Neural cell (in vitro differentiated cells): ENCODE measurements at regions not wholly inside any gene's neighbourhood (a gene's known extent, or its start where the extent isn't known, plus 50 kb on each side); places are given as distances from the start of the nearest gene placed in this dataset.

Experiments used
- H2AFZ ChIP-seq: fragments of 200-600, 300-800 bp; sonication (generic), shearing (Covaris generic); 2 replicates; pipeline ENCODE4 v1.6.0; 2014; ENCODE audit warnings: low read depth, mild to moderate bottlenecking, antibody characterized with exemption, low read length, moderate library complexity
- H3F3A ChIP-seq: fragments of 200-600 bp; shearing (Covaris generic); 2 replicates; pipeline ENCODE4 v1.6.1; 2016; ENCODE audit warnings: mild to moderate bottlenecking, moderate library complexity, mixed read lengths, antibody characterized with exemption, low read length; ENCODE audit not compliant: insufficient read depth, poor library complexity, severe bottlenecking
- H3K27ac ChIP-seq: fragments of 200-600, 300-800 bp; sonication (generic), shearing (Covaris generic); 2 replicates; pipeline ENCODE4 v1.5.1; 2014; ENCODE audit warnings: mild to moderate bottlenecking, low read length, moderate library complexity
- H3K27me3 ChIP-seq: fragments of 300-800, 200-600 bp; sonication (generic), shearing (Covaris generic); 2 replicates; pipeline ENCODE4 v1.6.0; 2014; ENCODE audit warnings: mild to moderate bottlenecking, low read depth, low read length, moderate library complexity; ENCODE audit not compliant: insufficient read depth
- H3K36me3 ChIP-seq: fragments of 300-800, 200-600 bp; sonication (generic), shearing (Covaris generic); 2 replicates; pipeline ENCODE4 v1.5.1; 2014; ENCODE audit warnings: mild to moderate bottlenecking, antibody characterized with exemption, low read length, moderate library complexity; ENCODE audit not compliant: insufficient read depth
- H3K4me2 ChIP-seq: fragments of 300-800, 200-600 bp; sonication (generic), shearing (Covaris generic); 2 replicates; pipeline ENCODE4 v1.6.0; 2014; ENCODE audit warnings: mild to moderate bottlenecking, low read length
- H3K4me3 ChIP-seq: fragments of 300-800, 200-600 bp; sonication (generic), shearing (Covaris generic); 2 replicates; pipeline ENCODE4 v1.5.1; 2014; ENCODE audit warnings: mild to moderate bottlenecking, low read length, moderate library complexity
- H3K79me2 ChIP-seq: fragments of 200-600 bp; shearing (Covaris generic); replicated peaks from 2 replicates; pipeline ENCODE4 v1.6.0; 2014; ENCODE audit warnings: mild to moderate bottlenecking, low read length, moderate library complexity; ENCODE audit not compliant: insufficient read depth
- H3K9ac ChIP-seq: fragments of 300-800, 200-600 bp; sonication (generic), shearing (Covaris generic); 2 replicates; pipeline ENCODE4 v1.6.1; 2016; ENCODE audit warnings: mild to moderate bottlenecking, low read length, mixed read lengths
- H3K9me2 ChIP-seq: fragments of 200-600 bp; shearing (Covaris generic); 2 replicates; pipeline ENCODE4 v1.6.1; 2016; ENCODE audit warnings: mild to moderate bottlenecking, low read length, mixed read lengths; ENCODE audit not compliant: insufficient read depth
- H3K9me3 ChIP-seq: fragments of 200-600, 300-800 bp; sonication (generic), shearing (Covaris generic); 2 replicates; pipeline ENCODE4 v1.6.1; 2016; ENCODE audit warnings: mild to moderate bottlenecking, mixed run types, low read length, moderate library complexity, mixed read lengths
- H4K20me1 ChIP-seq: fragments of 200-600 bp; shearing (Covaris generic); 2 replicates; pipeline ENCODE4 v1.6.1; 2016; ENCODE audit warnings: mild to moderate bottlenecking, mixed run types; ENCODE audit not compliant: insufficient read depth
- EP300 ChIP-seq: fragments of 450-650 bp; conservative IDR thresholded peaks from 2 replicates; pipeline ENCODE4 v1.6.1; 2014; ENCODE audit warnings: antibody characterized with exemption, mild to moderate bottlenecking, moderate library complexity; ENCODE audit not compliant: poor library complexity, severe bottlenecking
- EZH2 ChIP-seq: fragments of 200-600, 300-800 bp; shearing (Covaris generic), sonication (generic); IDR thresholded peaks from 2 replicates; pipeline ENCODE4 v1.6.1; 2014; ENCODE audit warnings: antibody characterized with exemption, low read length, borderline replicate concordance, mild to moderate bottlenecking; ENCODE audit not compliant: insufficient read depth, poor library complexity, severe bottlenecking
- MXI1 ChIP-seq: fragments of 450-650 bp; conservative IDR thresholded peaks from 2 replicates; pipeline ENCODE4 v1.6.1; 2014; ENCODE audit warnings: antibody characterized with exemption, mild to moderate bottlenecking; ENCODE audit not compliant: poor library complexity, severe bottlenecking
- POLR2AphosphoS5 ChIP-seq: IDR thresholded peaks from 2 replicates; pipeline ENCODE4 v1.6.1; 2012
- RAD21 ChIP-seq: fragments of 450-650 bp; conservative IDR thresholded peaks from 2 replicates; pipeline ENCODE4 v1.6.1; 2014; ENCODE audit warnings: antibody characterized with exemption, mild to moderate bottlenecking, moderate library complexity
- SMC3 ChIP-seq: fragments of 450-650 bp; conservative IDR thresholded peaks from 2 replicates; pipeline ENCODE4 v1.6.1; 2014; ENCODE audit warnings: antibody characterized with exemption, mild to moderate bottlenecking, moderate library complexity; ENCODE audit not compliant: poor library complexity
- TAF1 ChIP-seq: IDR thresholded peaks from 2 replicates; pipeline ENCODE4 v1.6.1; 2012; ENCODE audit warnings: low read depth
- TF ChIP-seq, protein P1 (sequence below): fragments of 450-650 bp; IDR thresholded peaks from 2 replicates; pipeline ENCODE4 v1.5.1; 2014; ENCODE audit warnings: antibody characterized with exemption, mild to moderate bottlenecking, moderate library complexity; ENCODE audit not compliant: poor library complexity, severe bottlenecking
- TF ChIP-seq, protein P2 (sequence below): IDR thresholded peaks from 2 replicates; pipeline ENCODE4 v1.6.1; 2012; ENCODE audit warnings: borderline replicate concordance

DNA sequence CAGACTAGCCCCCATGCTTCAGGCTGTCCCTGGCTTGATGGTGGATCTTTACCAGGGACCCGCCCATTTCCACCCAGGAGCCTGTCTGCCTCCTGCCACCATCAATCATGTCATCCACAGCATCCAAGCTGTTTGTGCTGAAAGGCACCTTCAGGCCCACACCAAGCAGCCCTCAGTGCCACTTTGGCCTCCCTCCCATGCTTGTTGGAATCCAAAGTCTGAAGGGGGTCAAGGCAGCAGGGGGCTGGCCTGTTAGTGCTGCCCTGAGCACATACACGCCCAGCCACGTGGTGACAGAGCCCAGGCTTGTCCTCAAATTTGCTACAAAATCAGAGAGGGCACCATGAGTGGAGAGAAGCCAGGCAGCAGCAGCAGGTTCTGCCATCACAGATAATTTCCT lies 1146.8 kb downstream of the FSCB start:
- Histone ChIP-seq H3F3A (no peaks in the 10 kb centered on the region), H3K27ac (no peak overlapping the region), H3K79me2 (no peaks in the 10 kb centered on the region), H3K9me3 (no peaks in the 10 kb centered on the region), H3K36me3 (no peaks in the 10 kb centered on the region), H4K20me1 (no peaks in the 10 kb centered on the region), H2AFZ (no peak overlapping the region), H3K4me3 (no peak overlapping the region), H3K4me2 (no peak overlapping the region), H3K9me2 (no peaks in the 10 kb centered on the region), H3K27me3 (no peaks in the 10 kb centered on the region), H3K9ac (no peak overlapping the region)
- TF ChIP-seq TAF1 (no peak), POLR2AphosphoS5 (no peak)

DNA sequence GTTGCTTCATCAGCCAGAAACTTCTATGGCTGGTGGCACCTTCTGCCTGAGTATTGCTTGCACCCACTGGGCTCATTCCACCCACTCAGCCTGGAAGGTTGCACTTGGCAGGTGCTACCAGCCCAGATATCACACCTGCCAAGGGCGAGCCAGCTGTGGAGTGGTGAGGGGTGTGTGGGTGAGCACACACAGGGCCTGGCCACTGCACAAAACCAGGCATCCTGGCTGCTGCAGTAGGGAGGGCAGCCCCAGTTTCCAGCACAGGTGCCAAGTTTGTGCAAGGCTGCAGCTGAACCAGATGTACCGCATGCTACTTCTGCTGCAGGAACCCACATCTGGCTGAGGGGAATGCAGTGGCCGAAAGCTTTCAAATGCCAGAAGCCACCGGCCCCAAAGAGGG lies 1147.8 kb downstream of the FSCB start:
- no peak overlapping the region for H2AFZ ChIP-seq
- no peaks in the 10 kb centered on the region for H3K9me2 ChIP-seq
- no peak for TF ChIP-seq EZH2
- TF ChIP-seq, protein P1, sequence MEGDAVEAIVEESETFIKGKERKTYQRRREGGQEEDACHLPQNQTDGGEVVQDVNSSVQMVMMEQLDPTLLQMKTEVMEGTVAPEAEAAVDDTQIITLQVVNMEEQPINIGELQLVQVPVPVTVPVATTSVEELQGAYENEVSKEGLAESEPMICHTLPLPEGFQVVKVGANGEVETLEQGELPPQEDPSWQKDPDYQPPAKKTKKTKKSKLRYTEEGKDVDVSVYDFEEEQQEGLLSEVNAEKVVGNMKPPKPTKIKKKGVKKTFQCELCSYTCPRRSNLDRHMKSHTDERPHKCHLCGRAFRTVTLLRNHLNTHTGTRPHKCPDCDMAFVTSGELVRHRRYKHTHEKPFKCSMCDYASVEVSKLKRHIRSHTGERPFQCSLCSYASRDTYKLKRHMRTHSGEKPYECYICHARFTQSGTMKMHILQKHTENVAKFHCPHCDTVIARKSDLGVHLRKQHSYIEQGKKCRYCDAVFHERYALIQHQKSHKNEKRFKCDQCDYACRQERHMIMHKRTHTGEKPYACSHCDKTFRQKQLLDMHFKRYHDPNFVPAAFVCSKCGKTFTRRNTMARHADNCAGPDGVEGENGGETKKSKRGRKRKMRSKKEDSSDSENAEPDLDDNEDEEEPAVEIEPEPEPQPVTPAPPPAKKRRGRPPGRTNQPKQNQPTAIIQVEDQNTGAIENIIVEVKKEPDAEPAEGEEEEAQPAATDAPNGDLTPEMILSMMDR = no peak
- TF ChIP-seq MXI1 = no peak
- TF ChIP-seq EP300 = no peak
- no peak for TF ChIP-seq TAF1
- TF ChIP-seq POLR2AphosphoS5 = no peak
- no peak for TF ChIP-seq RAD21
- no peak for TF ChIP-seq SMC3
- TF ChIP-seq, protein P2, sequence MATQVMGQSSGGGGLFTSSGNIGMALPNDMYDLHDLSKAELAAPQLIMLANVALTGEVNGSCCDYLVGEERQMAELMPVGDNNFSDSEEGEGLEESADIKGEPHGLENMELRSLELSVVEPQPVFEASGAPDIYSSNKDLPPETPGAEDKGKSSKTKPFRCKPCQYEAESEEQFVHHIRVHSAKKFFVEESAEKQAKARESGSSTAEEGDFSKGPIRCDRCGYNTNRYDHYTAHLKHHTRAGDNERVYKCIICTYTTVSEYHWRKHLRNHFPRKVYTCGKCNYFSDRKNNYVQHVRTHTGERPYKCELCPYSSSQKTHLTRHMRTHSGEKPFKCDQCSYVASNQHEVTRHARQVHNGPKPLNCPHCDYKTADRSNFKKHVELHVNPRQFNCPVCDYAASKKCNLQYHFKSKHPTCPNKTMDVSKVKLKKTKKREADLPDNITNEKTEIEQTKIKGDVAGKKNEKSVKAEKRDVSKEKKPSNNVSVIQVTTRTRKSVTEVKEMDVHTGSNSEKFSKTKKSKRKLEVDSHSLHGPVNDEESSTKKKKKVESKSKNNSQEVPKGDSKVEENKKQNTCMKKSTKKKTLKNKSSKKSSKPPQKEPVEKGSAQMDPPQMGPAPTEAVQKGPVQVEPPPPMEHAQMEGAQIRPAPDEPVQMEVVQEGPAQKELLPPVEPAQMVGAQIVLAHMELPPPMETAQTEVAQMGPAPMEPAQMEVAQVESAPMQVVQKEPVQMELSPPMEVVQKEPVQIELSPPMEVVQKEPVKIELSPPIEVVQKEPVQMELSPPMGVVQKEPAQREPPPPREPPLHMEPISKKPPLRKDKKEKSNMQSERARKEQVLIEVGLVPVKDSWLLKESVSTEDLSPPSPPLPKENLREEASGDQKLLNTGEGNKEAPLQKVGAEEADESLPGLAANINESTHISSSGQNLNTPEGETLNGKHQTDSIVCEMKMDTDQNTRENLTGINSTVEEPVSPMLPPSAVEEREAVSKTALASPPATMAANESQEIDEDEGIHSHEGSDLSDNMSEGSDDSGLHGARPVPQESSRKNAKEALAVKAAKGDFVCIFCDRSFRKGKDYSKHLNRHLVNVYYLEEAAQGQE = no peak
- H3K27me3 ChIP-seq = no peaks in the 10 kb centered on the region
- H4K20me1 ChIP-seq = no peaks in the 10 kb centered on the region
- no peaks in the 10 kb centered on the region for H3K79me2 ChIP-seq
- H3K27ac ChIP-seq = no peak overlapping the region
- H3K9ac ChIP-seq = no peak overlapping the region
- no peak overlapping the region for H3K4me3 ChIP-seq
- H3K9me3 ChIP-seq = no peaks in the 10 kb centered on the region
- no peaks in the 10 kb centered on the region for H3K36me3 ChIP-seq
- H3K4me2 ChIP-seq = no peak overlapping the region
- no peaks in the 10 kb centered on the region for H3F3A ChIP-seq

DNA sequence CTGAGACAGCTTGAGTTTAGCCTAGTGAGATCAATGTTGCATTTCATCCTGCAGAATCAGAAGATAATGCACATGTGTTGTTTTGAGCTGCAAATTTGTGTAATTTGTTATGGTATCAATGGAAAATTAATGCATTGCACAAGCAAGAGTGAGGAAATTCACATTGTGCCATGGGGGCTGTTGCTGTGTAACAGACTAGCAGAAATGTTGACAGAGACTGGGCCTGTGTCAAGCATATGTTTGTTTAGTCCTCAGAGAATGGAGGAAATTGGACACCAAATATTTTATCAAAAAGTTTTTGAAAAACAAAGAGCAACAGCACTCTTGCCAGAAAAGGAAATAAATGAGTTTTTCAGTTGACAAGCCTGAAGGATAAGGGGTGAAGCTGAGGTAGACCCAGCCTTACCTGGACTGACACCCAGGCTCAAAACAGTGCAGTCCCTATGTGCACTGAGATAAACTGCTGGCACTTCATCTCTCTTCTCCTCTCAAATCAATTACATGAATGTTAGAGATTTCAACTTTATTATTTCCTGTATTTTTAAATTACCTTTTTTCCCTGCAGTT lies 1150.0 kb downstream of the FSCB start:
- Histone ChIP-seq H2AFZ (no peak overlapping the region), H3K4me2 (no peak overlapping the region)
- TF ChIP-seq MXI1 = no peak
- TF ChIP-seq, protein P2 = no peak
- no peak for TF ChIP-seq EP300
- TF ChIP-seq TAF1 = no peak
- TF ChIP-seq POLR2AphosphoS5 = no peak
- no peak for TF ChIP-seq RAD21
- TF ChIP-seq, protein P1 = no peak
- no peak for TF ChIP-seq SMC3

More for the DNA sequence above, 1150.0 kb downstream of the FSCB start:
- no peaks in the 10 kb centered on the region for H4K20me1 ChIP-seq
- H3K9ac ChIP-seq = no peak overlapping the region
- no peaks in the 10 kb centered on the region for H3K36me3 ChIP-seq
- no peak overlapping the region for H3K4me3 ChIP-seq
- no peaks in the 10 kb centered on the region for H3K79me2 ChIP-seq
- H3F3A ChIP-seq = no peaks in the 10 kb centered on the region
- H3K9me3 ChIP-seq = no peaks in the 10 kb centered on the region
- no peak overlapping the region for H3K27ac ChIP-seq
- H3K27me3 ChIP-seq = no peaks in the 10 kb centered on the region
- H3K9me2 ChIP-seq = no peaks in the 10 kb centered on the region
